NT2/D1 (cell line): ENCODE measurements at regions not wholly inside any gene's neighbourhood (a gene's known extent, or its start where the extent isn't known, plus 50 kb on each side); places are given as distances from the start of the nearest gene placed in this dataset.

Source experiments
- YY1 ChIP-seq: IDR thresholded peaks from 2 replicates; pipeline ENCODE4 v1.6.1; 2011; ENCODE audit not compliant: insufficient read length, insufficient read depth
- ZNF274 ChIP-seq: IDR thresholded peaks from 2 replicates; pipeline ENCODE4 v1.6.1; 2011; ENCODE audit warnings: mild to moderate bottlenecking, low read depth, low read length

DNA sequence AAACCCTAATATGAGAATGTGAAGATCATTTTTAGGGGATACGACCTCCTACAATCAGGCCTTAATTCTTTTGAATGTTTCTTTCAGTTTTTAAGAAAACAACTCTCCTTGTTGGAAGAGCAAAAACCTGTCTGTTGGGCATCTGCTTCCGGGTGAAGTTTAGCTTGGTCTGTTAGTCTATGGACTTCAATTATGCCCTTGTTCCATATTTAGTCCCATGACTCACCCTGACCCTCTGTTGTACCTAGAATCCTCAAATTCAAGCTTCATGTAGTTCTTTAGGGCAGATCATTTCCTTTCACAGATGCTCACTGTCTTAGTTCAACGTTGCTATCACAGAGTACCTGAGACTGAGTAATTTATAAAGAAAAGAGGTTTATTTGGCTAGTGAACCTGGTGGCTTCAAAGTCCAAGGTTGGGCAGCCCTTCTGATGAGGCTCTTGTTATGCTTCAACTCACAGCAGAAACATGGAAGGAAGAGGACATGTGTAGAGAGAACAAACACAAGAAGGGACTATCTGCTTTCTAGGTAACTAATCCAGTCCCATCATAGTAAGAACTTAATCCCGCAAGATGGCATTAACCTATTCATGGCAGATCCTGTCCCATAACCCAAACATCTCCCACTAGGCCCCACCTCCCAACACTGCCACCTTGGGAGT lies 82.5 kb upstream of the SERPINE2 start:
- TF ChIP-seq ZNF274 (no peak), YY1 (no peak)
